NCI-H128 (cell line): ENCODE measurements at regions not wholly inside any gene's neighbourhood (a gene's known extent, or its start where the extent isn't known, plus 50 kb on each side); places are given as distances from the start of the nearest gene placed in this dataset.

Experiments
- DNase-seq: peaks from one replicate; lab custom pipeline; 2025; ENCODE audit not compliant: unreplicated experiment; lab: John Stamatoyannopoulos, UW

DNA sequence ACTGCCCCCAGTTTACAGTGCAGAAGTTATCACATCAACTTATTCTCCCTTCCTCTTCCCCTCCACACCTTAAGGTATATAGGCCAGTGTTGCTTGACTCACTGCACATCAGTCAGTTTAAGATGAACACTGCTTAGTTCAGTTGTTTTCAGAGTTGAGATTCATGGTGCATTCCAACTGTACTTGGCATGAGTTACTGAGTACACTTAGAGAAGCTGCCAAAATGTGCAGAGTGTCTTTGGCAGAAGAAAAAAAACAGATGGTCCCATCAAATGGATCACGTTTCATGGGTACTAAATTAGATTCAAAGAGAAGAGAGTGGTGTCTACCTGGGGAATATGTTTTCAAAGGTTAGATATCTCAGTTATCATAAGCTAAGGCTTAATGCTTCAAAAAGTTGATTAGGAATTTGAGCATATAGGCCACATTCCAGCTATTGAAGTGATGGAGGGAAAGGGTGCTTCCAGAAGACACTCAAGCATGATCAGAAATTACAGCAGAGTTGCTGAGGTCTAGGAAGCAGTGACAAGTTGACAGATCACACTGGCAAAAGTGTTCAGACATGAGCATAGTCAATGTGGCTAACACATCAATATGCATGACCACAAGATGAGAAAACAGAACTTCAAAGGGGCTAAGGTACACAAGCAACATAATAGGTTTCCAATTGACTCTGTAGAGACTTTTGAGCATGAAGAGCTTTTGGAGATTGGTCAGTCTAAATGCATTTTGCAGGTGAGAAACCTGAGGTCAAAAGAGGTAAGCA lies 579.2 kb upstream of the CELF2 start:
- DNase-seq, result no peak

DNA sequence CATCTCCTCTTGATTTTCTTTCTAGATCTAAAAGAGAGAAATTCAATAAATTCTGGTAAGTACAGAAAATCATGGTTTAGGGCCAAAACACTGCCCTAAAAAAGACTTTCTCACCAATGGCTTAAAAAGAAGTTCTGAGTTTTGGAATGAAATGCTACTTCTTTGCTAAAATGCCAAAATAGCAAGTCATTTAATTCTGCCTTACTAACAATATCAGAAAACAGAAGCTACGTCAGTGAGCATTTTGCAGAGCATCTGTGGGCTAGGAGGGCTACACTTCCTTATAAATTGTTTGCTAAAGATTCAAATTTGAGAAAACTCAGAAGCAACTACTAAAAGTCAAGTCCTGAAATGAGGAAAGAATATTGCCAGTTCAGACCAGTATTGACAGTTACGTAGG lies 560.8 kb upstream of the CELF2 start:
- DNase-seq, result no peak

DNA sequence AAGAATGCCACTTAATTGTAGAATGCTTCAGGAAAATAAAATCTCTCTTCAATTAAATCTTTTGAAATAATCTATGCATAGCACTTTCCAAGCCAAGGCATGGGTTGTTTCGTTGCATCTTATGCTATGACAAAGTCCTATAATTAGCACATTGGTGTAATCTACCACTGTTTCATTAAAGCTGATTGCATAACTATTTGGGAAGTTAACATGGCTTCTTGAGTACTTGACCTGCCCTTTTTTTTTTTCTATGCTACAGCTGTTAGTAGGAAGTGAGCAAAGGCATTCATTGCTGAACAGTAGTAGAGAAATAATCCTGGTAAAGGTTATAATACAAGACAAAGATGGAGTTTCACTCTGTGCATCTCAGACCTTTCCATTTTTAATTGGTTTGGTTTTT lies 557.2 kb upstream of the CELF2 start:
- no peak for DNase-seq

DNA sequence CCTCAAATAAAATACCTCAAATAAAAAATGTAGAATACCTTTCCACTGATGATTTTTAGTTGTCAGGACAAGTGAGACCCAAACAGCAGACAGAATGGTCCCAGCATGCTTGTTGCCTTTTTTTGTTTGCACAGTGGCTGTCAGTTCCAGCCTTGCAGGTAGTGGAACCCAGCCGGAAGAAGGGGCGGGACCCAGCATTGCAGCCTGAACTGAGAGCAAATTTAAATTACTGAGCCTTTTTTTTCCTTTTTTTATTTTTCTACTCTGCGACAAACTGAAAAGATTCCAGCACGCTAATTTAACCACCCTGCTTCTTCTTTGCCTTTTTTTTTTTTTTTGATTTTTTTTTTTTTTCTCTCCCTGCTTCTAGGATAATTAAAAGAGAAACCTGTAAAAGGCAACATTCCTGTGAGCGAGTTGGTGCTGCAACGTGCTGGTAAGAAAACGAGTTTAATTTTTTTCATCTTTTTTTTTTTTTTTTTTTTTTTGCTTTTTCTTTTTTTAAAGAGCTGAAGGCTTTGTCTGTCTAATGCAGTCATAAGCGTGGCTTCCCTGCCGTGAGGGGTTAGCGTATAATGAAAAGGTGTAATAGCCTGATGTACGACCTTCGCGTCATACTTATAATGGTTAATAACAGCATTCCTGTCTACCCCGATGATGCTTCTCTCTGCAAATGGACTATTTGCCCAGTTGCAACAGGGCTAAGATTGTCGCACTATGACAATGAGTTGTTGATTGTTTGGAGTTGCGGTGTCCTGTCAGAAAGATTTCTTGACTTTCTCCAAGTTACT lies 555.3 kb upstream of the CELF2 start:
- DNase-seq, result no peak

DNA sequence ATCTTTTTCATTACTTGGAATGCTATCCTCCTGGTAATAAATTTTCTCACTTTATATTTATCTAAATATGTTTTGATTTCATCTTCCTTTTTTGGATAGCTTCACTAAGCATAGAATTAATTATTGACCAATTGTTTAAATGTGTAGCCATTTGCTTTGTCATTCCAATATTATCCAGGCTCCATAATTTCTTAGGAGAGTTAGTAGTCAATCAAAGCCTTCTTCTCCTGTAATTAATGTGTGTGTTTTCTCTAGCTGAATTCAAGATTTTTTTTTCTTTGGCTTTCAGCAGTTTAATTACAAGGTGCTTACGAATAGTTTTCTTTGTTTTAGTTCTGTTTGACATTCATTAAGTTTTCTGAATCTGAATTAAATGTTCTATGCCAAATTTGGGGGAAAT lies 545.9 kb upstream of the CELF2 start:
- DNase-seq, result no peak

DNA sequence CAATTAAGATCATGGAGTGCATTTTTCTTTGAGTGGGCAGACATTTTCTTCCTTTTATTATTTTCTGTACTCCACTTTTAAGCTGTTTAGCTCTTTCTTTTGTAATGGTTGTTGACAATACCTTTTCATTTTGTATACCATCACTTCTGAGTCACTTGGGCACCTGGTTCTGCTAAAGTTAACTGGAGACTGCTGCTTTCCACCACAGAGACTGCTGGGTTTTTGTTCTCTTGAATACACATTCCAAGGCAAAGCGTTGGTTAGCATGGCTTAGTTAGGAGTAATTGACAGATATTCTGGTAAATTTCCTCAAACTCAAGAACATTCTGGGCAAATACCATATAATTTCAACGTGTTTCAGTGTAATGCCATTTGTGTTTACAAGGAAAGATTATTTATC lies 541.9 kb upstream of the CELF2 start:
- DNase-seq, result no peak

DNA sequence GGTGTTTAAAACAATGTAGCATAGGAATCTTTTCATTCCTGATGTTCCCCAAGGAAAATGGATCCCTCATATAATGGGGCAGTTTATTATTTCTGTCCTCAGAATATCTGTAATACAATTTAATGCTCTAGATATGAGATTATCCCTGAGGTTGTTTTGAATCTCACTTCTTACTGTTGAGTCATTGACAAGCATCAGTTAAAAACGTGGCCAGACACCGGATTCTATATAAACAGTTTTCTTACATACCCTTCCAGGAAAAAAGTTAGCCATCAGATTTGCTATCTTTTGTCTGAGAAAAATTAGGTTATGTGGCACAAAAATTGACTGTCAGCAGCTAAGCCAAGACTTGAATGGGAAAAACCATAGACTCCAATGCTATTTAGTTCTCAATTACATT lies 539.8 kb upstream of the CELF2 start:
- DNase-seq, result no peak

DNA sequence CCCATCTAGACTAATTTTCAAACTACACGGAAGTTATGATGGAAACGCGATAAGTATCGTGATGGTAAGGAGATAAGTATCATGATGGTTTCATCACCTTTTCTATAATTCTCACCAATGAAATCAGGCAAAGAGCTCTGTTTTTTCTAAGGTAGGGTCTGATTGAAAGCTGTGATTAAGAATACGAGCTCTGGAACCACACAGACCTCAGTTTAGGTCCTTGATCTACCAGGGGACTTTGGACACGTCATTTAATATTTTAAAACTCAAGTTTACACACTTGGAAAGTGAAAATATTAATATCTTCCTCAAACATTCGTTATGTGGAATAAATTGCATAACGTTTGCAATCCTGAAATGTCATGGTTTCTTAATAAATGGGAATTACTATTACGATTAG lies 538.2 kb upstream of the CELF2 start:
- no peak for DNase-seq

DNA sequence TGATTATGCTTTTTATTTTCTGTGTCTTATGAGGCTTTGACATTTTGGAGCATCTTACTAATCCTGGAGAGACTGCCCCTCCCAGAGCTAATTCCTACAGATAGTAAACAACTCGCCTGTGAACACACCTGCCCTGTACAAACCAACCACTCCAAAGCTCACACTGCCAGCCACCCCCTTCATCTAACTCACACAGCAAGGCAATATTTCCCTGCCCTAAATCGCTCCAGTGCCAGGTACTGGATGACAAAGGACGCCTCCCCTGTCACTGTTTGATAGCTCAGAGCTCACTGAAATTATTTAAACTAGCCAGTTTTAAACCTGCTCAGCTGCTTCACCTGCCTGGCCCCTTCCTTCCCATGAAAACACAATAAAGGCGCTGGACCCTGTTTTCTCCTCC lies 535.1 kb upstream of the CELF2 start:
- no peak for DNase-seq

DNA sequence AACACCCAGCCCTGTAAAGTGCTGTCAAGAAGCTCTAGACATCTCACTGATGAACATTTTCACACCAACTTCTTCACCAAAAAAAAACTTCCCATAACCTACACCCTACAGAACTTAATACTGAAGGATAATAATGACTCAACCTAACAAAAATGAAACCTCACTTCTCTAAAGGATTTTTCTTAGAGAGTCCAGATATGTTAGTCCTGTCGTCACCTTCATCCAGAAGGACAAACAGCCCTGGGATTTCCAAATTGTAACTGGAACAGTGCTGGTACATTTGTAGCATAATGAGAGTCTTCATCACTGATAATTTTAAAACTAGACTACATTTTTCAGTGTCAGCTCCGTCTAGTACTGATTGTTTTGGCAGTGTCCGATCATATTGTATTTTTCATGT lies 528.6 kb upstream of the CELF2 start:
- DNase-seq, result no peak

DNA sequence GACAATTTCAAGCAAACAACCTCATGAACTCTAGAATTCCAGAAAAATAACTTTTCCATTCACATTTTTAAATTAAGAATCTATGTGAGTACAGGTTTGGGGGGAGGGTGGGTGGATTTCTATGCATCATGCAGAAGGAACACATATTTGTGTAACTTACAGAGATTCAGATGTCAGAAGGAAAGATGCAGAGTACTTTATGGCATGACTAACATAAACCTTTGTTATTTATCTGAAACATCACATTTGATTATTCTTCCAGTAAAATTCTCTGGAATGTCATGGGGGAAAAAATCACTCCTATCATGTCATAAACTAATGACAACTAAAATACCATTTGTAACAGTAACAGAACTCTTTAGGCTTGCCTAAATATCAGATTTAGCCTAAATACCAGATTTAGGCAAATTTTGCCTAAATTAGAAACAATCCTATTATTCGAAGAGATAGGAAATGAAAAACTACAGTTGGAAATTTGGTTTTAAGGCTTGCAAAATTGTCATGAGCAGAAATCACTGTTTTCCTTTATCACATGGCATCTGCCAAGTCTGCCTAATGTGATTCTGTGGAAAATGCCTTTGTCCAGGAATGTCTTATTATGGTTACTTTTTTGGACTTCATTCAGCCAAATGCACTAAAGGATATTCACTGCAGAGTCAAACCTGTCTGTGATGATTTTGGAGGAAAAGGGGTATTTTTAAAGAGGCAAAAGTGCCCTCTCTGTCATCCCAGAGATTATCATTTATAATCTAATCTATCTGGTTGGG lies 527.7 kb upstream of the CELF2 start:
- DNase-seq, result no peak

DNA sequence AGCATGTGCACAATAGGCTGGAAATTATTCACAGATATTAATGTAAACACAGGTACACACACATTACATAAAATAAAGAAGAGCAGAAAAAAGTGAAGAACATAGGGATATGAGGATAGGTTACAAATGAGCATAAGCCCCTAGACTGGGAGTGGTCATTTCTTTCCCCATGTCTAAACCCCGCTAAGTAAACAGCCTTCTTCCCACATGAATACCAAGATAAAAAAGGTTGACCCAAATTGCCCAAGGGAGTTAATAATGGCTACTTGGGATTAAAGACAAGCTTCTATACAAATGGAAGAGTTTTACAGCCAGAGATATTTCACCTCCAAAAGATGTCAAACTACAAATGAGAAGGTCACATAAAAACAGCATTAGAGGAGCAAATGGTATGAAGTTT lies 527.1 kb upstream of the CELF2 start:
- no peak for DNase-seq

DNA sequence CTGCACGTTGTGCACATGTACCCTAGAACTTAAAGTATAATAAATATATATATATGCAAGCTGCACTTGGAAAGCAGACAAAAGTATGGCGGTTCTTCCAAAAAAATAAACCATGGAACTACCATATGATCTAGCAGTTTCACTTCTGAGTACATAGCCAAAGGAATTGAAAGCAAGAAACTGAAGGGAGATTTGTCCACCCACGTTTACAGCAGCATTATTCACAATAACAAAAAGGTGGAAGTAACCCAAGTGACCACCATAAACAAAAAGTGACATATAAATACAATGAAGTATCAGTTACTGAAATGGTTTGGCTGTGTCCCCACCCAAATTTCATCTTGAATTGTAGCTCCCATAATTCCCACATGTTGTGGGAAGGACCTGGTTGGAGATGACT lies 525.3 kb upstream of the CELF2 start:
- no peak for DNase-seq

DNA sequence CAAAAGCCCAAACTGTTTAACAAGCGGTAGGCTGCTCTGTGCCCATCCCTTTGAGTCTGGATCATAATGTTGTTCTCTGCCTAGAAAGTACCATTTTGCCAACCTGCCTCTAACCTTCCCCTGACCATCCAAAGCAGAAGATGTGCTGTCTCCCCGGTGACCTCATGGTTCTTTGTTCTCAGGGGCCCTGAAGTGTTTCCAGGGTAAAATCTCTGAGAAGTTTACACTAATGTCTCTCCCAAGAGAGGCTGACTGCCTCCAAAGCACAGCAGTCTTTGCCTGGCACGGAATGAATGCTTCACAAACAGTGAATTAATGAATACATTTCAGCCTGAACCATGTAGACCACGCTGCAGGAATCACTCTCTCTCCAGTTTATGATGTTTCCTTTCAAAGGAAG lies 523.8 kb upstream of the CELF2 start:
- DNase-seq, result no peak

DNA sequence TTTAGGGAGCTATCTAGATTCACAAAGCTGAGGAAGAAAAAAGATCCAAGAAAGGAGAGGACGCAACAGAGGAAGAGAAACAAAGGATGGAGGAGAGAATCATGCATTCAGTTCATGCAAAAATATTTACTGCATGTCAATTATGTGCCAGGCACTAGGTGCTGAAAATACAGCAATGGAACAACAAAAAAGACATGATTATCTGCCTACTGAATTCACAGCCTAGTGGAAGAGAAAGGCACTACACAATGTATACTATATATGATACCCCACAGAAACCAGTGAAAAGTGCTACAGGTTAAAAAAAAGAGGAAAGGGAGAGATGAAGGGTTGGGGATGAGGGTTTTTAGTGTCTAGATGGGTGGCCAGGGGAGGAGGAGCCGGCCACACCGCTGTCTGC lies 520.4 kb upstream of the CELF2 start:
- no peak for DNase-seq

DNA sequence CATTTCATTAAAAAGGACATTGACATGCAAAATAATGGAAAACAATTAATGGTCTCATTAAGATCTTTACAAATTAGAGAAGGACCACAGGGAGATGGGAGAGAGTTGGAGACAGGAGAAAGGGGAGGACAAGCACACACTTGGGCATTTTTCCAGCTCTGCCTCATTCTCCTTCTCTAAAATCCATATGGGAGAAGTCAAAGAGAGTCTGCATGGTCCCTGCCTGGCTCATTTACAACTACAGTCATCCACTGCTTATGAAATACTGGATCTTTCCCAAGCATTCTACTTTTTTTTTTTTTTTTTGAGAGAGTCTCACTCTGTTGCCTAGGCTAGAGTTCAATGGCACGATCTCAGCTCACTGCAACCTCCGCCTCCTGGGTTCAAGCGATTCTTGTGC lies 518.9 kb upstream of the CELF2 start:
- no peak for DNase-seq

DNA sequence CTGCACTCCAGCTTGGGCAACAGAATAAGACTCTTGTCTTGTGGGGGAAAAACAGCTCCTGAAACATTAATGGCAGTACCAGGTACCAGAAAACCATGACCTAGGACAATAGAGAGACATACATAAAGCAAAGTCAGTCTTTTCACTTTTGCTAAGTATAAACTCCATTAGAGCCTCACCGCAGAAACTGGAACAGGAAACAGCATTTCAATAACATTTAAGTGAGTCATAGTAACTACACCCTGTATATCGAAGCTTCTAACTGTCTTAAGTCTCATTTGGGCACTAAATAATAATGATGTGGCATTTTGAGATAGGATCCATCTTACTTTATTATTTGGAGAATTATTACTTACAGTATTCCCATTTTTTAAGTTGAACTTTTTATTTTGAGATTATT lies 517.8 kb upstream of the CELF2 start:
- no peak for DNase-seq

DNA sequence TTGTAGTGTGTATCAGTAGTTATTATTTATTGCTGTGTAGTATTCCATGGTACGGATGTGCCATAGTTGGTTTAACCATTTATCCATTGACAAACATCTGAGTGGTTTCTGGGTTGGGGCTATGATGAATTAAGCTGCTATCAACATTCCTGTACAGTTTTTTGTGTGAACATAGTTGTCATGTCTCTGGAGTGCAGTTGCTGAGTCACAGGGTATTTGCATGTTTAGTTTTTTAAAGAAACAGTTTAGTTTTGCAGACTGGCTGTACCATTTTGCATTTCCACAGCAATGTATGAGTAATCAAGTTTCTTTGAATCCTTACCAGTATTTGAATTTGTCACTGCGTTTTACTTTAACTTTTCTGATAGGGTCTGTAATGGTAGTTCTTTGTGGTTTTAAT lies 516.7 kb upstream of the CELF2 start:
- DNase-seq, result no peak

DNA sequence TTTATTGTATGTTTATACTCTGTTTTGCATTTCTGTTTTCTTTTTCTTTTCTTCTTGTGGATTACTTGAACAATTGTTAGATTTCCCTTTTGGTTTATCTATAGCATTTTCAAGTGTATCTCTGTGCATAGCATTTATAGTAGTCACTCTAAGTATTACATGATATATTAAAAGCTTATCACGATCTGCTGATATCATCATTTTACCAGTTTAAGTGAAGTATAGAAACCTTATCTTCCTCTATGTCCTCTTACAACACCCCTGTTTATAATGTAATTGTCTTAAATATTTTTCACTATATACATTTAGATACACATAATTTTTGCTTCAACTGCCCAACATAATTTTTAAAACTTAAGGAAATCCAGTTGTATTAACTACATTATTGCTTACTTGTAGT lies 513.9 kb upstream of the CELF2 start:
- DNase-seq, result no peak

DNA sequence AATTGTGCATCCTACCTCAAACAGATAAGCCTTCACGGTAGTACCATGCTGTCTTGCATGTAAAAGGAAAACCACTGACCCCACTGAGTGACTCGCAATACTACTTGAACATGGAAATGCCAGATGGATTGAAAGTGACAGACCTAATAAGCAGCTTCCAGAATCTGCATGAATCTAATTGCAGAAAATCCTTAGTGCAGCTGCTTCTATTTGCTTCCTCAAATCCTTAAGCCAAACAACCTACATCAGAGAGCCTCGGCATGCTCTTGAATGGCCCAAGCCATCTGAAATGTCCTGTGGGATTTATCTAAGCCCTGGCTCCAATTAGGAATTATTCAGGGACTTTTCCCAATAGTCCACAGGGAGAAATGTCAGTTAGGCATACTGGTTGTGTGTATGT lies 509.5 kb upstream of the CELF2 start:
- no peak for DNase-seq

DNA sequence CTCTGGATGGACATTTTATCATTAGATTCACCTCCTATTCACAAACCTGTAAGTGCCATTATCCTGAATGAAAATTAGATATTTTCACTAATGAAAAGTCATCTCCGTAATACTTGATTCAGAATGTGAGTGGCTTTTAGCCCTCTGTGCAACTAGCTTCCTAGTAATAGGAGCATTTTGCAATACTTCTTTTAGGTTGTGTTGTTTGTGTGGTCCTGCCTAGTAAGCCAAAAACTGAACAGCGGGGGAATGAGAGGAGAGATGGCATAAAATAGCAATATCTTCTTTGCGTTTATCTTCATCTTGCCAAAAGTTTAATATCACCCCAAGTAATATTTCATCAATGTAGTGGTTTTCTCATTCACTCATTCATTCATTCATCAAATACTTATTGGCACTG lies 507.5 kb upstream of the CELF2 start:
- no peak for DNase-seq

DNA sequence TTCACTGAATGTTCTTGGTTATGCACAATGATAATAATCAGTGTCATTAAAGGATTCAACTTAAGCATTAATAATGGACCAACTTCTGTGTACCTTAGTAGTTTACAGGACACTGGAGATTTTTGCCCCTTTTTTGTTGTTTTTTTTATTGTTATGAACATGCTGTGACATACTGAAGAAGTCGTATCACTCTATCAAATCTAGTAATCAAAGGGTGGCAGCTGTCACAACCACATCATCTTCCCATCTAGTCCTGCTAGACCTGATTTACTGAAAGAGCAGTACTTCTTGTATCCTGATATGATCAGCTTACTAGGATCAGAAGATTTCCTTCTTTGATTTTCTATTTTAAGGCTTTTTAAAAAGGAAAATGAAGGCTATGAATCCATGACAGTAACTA lies 504.6 kb upstream of the CELF2 start:
- no peak for DNase-seq
